GM18951 (cell line): ENCODE measurements at regions not wholly inside any gene's neighbourhood (a gene's known extent, or its start where the extent isn't known, plus 50 kb on each side); places are given as distances from the start of the nearest gene placed in this dataset.
"Not testable (repeated sequence)": the region's sequence is repeated elsewhere in the genome, so short reads cannot be mapped to it uniquely, and the experiment has no call there.

Experiments used
- POLR2A ChIP-seq: IDR thresholded peaks from 4 replicates; pipeline ENCODE4 v1.6.1; 2011; ENCODE audit warnings: mild to moderate bottlenecking; ENCODE audit not compliant: insufficient read length, insufficient read depth; ENCODE audit errors: extremely low read depth
- in situ Hi-C: fragments of 300-500 bp; cut with MboI; formaldehyde crosslinking; loops from one replicate; pipeline ENCODE4 v1.12.0; 2022; ENCODE audit warnings: low sequenced_read_pairs, mixed read lengths, inconsistent platforms; ENCODE audit not compliant: unreplicated experiment

DNA sequence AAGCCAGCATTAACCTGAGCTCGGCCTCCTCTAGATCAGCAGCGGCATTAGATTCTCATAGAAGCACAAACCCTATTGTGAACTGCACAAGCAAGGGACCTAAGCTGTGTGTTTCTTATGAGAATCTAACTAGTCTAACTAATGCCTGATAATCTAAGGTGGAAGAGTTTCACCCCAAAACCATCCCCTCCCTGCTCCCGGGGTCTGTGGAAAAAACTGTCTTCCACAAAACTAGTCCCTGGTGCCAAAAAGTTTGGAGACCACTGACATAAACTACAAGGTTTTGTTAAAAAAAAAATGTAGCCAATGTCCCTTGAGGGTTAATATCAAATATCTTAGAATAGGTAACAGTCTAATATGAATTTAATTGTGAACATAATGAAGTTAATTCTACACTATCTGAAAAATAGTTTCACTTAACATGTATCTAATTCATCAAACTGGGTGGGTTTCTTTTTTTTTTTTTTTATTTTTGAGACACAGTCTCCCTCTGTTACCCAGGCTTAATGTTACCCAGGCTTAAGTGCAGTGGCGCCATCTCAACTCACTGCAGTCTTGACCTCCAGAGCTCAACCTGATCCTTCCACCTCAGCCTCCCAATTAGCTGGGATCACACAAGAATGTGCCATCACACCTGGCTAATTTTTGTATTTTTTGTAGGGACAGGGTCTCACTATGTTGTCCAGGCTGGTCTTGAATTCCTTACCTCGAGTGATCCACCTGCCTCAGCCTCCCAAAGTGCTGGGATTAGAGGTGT, 4752.2 kb upstream of the OR11H1 start:
- in situ Hi-C loops, result not testable (repeated sequence)

DNA sequence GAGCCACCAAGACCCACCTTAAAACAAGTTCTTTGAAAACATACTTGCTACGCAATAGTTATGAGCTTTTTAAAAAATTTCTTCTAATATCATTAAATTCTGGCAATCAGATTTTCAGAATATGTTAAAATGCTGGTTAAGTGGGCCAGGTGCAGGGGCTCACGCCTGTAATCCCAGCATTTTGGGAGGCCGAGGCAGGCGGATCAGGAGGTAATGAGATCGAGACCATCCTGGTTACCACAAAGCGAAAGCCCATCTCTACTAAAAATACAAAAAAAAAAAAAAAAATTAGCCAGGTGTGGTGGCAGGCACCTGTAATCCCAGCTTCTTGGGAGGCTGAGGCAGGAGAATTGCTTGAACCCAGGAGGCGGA, 4751.6 kb upstream of the OR11H1 start:
- in situ Hi-C loops, result not testable (repeated sequence)

DNA sequence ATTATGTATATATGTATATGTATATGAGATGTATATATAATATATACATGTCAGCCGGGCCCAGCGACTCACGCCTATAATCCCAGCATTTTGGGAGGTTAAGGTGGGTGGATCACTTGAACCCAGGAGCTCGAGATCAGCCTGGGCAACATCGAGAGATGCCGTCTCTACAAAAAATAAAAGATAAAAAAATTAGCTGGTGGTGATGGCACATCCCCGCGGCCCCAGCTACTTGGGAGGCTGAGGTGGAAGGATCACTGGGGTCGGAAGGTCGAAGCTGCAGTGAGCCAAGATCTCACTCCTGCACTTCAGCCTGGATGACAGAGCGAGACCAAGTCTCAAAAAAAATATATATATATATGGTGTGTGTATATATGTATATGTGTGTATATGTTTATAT, 4750.3 kb upstream of the OR11H1 start:
- in situ Hi-C loops, result not testable (repeated sequence)

DNA sequence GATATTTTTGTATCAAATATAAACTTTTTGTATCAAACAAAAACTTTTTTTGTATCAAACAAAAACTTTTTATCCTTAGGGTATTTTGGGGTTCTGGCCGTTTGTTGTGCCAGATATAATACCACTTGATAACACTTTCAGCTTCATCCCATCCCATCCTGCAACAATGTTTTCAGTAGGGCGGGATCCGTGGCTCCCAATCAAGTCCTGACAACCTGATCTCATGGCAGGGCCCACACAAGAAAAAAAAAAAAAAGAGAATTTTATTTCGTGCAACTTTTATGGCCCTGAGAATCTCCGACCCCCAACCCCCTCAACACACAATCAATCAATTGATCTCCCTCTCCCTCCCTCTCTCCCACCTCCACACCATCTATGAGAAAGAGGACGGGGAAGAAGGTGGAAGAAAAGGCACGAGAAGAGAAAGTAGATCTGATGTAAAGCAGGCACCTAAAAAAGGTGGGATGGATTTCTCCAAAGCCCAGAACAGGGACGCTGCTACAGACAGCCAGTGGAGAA, 4749.6 kb upstream of the OR11H1 start:
- in situ Hi-C loops, result no loop called here
- no peak for TF ChIP-seq POLR2A

DNA sequence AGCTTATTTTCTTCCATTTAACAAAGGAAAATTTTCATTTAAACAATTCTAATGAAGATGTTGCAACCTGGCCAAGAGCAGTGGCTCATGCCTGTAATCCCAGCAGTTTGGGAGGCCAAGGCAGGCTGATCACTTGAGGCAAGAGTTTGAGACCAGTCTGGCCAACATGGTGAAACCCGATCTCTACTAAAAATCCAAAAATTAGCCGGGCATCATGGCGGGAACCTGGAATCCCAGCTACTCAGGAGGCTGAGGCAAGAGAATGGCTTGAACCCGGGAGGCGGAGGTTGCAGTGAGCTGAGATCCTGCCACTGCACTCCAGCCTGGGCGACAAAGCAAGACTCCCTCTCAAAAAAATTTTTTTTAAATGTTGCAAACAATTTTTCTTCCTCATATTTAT, 4748.8 kb upstream of the OR11H1 start:
- in situ Hi-C loops, result not testable (repeated sequence)

DNA sequence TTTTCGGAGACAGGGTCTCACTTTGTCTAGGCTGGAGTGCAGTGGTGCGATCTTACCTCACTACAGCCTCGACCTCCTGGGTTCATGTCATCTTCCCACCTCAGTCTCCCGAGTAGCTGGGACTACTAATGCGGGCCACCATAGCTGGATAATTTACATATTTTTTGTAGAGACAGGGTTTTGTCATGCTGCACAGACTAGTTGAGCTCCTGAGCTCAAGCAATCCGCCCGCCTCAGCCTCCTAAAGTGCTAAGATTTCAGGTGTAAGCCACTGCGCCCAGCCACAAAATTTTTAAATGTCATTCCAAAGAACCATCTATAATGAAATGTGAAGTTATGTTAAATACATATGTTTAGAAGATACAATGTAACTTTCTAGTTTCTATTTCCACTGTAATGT, 4747.7 kb upstream of the OR11H1 start:
- in situ Hi-C loops, result loop anchor here (5.0 kb wide), 1 partner anchor 287 kb away; no protein-coding TSS in a partner anchor
- TF ChIP-seq POLR2A, result no peak

DNA sequence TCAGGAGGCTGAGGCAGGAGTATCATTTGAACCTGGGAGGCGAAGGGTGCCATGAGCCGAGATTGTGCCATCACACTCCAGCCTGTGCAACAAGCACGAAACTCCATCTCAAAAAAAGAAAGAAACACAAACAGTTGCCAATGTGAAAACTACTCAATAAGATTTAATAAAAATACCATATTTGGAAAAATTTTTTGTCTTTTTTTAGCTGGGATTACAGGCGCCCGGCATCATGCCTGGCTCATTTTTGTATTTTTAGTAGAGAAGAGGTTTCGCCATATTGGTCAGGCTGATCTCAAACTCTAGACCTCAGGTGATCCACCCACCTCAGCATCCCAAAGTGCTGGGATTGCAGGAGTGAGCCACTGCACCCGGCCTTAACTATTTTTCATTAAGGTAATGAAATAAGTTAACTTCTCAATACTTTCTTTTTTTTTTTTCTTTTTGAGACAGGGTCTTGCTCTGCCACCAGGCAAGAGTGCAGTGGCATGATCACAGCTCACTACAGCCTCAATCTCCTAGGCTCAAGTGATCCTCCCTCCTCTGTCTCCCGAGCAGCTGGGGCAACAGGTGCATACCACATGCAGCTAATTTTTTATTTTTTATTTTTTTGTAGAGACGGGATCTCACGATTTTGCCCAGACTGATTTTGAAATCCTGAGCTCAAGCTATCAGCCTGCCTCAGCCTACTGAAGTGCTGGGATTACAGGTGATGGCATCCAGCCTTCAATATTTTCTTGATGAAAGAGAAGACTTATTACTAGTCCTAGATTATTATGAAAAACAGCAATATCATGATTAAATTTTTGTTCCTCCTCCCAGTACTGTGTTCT, 4746.2 kb upstream of the OR11H1 start:
- TF ChIP-seq POLR2A, result no peak
- in situ Hi-C loops, result loop anchor here (5.0 kb wide), 1 partner anchor 286 kb away; no protein-coding TSS in a partner anchor
